ENCODE measurements at regions not wholly inside any gene's neighbourhood (a gene's known extent, or its start where the extent isn't known, plus 50 kb on each side); places are given as distances from the start of the nearest gene placed in this dataset.

- TF ChIP-seq ZNF274 (IDR thresholded peaks at IDR 0.05; ENCODE audit: low read depth, low read length) (no peak), YY1 (IDR thresholded peaks at IDR 0.05; ENCODE audit: insufficient read depth, insufficient read length) (no peak)
Measured at GRCh38 chr4:155489271-155489670, 112.5 kb upstream of the MAP9 start.
